ENCODE measurements at regions not wholly inside any gene's neighbourhood (a gene's known extent, or its start where the extent isn't known, plus 50 kb on each side); places are given as distances from the start of the nearest gene placed in this dataset.

GRCh38 chr1:66445492-66446181, 88.3 kb upstream of the SGIP1 start:
- TF ChIP-seq CTCF (IDR thresholded peaks at IDR 0.05), result no peak
- no peak for TF ChIP-seq POLR2A (IDR thresholded peaks at IDR 0.05)
- no peak for TF ChIP-seq POLR2AphosphoS5 (IDR thresholded peaks at IDR 0.05)

All from sigmoid colon (tissue), 4 donors.